Sciatic nerve (tissue), 2 donors: ENCODE measurements at regions not wholly inside any gene's neighbourhood (a gene's known extent, or its start where the extent isn't known, plus 50 kb on each side); places are given as distances from the start of the nearest gene placed in this dataset.
A peak's percentile ranks its signal among the peaks of the same experiment; 100 is the strongest.

Experiments used
- ATAC-seq: fragments of 200-7000 bp; cut with Tn5 transposase; one replicate; pipeline ENCODE4 v1.9.1; 2020; ENCODE audit warnings: mild to moderate bottlenecking, moderate library complexity
- DNase-seq: peaks from one replicate; pipeline ENCODE4 v3.0.0-alpha.2; 2020; ENCODE audit warnings: low spot score
- intact Hi-C: fragments of 100-400 bp; cut with DNase I; formaldehyde crosslinking; loops from one replicate; pipeline ENCODE4 v1.14.2; 2022
- donor health status: DM: no; HTN: no; CAD: no.
- donor health status: DM: no; HTN: no; CAD: no.

DNA sequence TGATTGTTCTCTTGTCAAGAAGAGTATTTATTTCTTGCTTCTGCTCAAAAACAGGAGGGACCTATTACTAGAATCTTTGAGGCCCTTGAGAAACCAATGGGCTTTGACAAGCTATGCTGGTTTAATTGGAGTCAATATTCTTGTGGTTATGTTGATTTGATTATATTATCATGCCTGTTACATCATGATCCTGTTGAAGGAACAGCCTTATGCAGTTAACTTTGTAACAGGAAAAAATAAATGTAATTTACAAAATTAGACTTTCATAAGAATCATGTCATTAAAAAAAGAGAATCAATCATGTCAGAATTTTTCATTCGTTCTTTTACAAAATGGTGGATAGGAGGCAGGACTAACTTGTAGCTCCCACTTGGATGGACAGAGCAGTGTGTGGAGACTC lies 386.1 kb upstream of the DDI1 start:
- DNase-seq (no peak), ATAC-seq (no peak)
- intact Hi-C loops, result no loop called here

DNA sequence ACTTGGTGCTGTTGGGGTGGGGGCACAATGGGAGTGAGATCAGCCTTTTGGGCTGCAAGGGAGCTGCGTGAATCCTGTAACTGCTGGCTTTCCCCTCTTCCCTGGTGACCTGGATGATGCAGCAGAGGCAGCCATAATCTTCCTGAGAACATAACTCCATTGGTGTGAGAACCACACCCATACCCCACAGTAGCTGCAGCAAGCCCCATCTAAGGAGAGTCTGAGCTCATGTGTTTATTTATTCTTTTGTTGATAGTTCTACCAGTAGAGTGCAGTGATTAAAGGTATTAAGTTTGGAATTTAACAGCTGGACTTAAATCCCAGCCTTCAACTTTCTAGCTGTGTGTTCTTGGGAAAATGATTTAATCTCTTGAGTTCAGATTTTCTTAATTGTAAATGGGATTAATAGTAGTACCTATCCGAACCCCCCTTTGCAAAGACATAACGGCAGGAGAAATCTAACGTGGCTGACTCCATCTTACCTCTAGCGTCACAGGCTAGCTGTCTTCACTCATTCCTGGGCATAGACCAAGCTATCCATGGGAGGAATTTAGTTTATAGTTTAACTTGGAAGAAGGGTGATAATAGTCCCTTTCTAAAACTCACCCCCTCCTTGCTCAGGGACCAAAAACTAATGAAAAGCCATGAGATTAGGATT lies 385.0 kb upstream of the DDI1 start:
- ATAC-seq (no peak), DNase-seq (no peak)
- intact Hi-C loops, result no loop called here

DNA sequence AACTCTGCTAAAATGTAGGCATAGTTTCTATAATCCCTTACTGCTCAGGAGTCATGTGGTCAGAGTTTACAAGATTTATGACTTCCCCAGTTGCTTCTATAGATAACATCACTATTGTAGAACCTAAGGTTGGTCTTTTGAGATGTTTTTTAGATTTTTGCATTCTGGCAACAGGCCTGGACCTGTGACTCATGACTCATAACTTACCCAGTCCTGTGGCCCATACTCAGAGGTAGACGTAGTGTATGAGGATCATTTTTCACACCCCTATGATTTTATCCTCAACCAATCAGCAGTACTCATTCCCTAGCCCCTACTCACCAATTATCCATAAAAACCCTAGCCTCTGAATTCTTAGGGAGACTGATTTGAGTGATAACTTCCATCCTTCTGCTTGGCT lies 384.4 kb upstream of the DDI1 start:
- DNase-seq, result no peak
- intact Hi-C loops, result no loop called here
- no peak for ATAC-seq

GRCh38 chr11:103656382-103656781 lies 380.1 kb upstream of the DDI1 start:
- no peak for DNase-seq
- intact Hi-C loops, result no loop called here
- ATAC-seq, result no peak

- no peak for DNase-seq
- intact Hi-C loops, result no loop called here
- no peak for ATAC-seq
Observed at GRCh38 chr11:103659206-103659618, 377.2 kb upstream of the DDI1 start.

DNA sequence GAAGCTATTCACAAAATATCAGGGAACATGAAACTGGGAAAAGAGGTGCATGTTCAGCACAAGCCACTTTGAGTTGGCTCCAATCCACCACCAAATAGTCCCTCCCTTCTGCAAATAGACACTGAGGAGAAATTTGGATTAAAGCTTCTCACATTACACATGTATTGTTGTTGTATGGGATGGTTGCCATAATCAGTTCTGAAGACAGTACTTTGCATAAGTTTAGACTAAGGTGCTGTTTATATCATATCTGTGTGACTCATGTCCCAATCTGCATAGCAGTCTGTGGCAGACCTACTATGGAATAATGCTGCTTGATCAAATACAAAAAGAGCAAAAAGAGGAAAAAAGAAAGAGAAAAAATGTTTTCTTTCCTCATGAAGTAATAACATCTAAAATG lies 376.7 kb upstream of the DDI1 start:
- ATAC-seq (no peak), DNase-seq (no peak)
- intact Hi-C loops, result no loop called here

GRCh38 chr11:103661185-103661584 lies 375.3 kb upstream of the DDI1 start:
- ATAC-seq (no peak), DNase-seq (no peak)
- intact Hi-C loops, result no loop called here

DNA sequence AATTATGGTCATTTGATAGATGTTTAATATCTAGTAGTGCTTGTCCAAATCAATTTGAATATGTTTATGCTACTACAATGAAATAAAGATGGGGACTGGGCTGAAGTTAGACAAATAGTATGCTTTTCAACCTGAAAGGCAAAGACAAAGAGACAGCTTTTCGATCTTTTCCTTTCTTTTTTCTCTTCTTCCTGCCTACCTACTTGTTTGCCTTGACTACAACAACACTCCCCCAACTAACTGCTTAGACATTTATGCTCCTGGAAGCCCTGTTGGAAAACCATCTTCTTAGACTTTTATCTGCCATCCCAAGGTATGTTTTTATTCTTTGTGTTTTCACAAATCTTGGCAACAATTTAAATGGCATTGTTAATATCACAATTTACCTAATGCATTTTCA lies 374.4 kb upstream of the DDI1 start:
- intact Hi-C loops, result no loop called here
- no peak for ATAC-seq
- no peak for DNase-seq

DNA sequence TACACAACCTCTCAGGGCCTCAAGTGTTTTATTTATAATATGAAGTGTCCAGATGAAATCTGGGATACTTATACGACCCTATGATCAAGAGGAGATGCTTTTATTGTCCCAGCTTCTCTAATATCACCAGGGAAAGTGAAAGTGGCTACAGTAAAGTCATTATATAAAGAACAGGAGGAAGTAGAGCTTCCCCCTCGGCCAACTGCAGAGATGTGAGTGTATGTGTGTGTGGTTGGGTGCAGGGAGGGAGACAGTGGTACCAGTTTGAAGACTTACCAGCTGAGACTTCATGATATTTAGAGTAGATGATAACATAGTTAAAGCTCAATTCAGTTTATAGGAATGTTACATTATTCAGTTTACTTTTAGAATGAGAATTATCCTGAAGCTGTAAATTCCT lies 373.6 kb upstream of the DDI1 start:
- DNase-seq, result no peak
- ATAC-seq, result no peak
- intact Hi-C loops, result no loop called here

DNA sequence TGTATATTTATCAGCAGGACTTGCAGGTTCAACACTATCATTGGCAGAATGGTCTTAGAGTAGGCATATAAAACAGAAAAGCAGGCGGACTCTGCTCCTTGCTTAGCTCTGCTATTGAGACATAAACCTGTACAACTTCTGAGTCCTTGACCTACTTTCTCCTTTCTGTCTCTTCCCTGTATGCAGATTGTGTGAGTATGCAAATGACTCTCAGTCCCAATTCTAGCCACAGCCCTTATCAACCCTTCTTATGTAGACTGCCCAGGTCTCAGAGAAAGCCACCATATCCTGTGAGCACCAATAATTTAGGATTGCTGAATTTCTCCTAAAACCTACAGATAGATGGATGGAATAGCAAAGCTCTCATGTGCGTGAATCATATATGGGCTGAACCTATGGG lies 367.6 kb upstream of the DDI1 start:
- no peak for DNase-seq
- intact Hi-C loops, result no loop called here
- ATAC-seq, result no peak

DNA sequence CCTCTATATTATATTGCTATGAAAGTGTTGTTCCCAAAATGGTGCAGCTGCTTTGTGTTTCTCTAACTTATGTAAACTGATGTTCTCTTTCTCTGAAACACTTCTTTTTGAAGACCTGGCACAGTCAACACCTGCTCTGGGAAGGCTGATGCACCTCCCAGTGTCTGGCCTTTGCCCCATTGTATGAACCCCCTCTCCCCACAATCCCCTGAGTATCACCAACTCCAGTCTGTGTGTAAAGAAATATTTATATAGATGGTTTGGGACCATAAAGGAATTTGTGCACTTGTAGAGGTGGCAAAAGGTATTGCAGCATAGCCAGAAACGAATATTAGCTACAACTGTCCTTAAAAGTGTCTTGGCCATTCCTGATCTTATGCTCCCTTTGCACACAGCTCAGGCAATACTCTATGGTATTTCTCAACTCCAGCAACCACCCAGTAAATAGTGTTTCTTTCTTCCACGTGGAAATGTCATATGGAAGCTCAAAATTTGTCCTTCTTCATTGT lies 365.2 kb upstream of the DDI1 start:
- ATAC-seq (no peak), DNase-seq (no peak)
- intact Hi-C loops, result no loop called here

DNA sequence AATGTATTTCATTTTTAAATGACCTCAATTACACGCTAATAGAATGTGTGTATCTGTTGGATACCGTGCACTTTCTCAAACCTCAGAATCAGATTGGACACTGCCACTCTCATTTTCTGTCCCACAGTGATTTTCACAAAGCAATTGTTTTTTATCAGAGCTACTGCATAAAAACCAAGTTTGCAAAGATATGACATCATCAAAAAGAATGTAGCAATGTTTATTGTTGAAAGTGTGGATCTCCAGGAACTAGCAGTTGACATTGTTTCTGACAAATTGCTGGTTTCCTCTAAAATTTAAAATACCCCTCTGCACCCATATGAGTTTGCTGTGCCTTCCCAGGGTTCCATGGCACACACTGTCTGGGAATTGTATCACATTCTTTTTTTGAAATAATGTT lies 362.7 kb upstream of the DDI1 start:
- ATAC-seq, result no peak
- intact Hi-C loops, result no loop called here
- no peak for DNase-seq

GRCh38 chr11:103676413-103676812 lies 360.0 kb upstream of the DDI1 start:
- intact Hi-C loops, result no loop called here
- ATAC-seq, result no peak

DNA sequence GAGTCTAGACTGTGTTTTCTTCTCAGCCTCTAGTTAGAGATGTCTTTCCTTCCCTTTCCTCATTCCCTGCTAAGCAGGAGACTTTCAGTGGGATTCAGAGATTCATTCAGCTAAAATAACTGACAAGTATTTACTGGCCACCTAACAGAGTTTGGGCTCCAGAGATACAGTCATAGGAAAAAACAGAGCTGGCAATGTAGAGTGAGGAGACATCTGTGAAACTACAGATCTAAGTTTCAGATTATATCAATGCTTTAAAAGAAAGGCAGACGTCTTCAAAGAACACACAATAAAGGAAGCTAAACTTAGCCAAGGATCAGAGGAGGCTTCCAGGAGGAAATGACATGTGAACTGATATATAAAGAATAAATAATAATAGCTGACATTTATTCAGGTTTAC lies 355.6 kb upstream of the DDI1 start:
- intact Hi-C loops, result no loop called here
- DNase-seq, result no peak
- no peak for ATAC-seq

More at GRCh38 chr11:103676413-103676812, 360.0 kb upstream of the DDI1 start:
- DNase-seq, result no peak

- intact Hi-C loops, result no loop called here
- peak; percentile 8 for ATAC-seq
- DNase-seq, result no peak
Observed at GRCh38 chr11:103681855-103682254, 354.6 kb upstream of the DDI1 start.

DNA sequence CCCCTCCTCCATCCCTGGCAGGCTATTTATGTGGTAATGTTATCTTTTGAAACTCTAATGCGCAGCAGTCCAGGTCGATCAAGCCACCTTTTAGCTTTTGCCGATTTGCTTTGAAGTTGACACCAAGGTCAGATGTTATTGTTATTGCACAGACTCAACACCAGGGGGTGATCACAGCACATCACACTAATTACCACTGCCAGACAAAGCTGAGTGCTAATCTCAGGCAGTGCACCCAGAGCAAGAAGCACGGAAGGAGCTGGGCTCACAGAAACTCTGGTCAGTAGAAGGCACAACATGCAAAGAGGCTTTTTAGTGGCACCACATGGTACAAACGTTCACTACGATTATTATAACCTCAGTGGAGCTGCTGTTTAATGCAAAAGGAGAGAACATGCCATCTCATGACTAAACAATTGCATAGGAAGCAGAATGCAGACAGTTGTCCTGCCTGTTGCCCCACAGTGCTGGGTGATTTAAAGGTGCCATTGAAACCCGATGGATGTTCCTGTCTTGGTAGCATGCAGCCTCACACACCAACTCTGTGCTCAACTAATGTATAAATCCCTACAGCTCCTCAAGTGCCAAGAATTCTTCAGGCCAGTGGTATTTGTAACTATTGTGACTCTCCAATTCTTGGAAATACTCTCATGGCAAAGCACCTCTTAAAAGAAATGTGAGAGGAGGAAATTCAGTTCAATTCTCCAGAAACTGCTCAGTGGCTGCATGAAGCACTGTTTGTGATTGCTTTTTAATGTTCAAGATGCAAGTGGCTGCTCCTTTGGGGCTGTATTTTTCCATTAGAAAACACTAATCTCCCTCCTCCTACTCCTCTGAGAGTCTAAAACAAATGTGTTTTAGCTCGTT lies 353.9 kb upstream of the DDI1 start:
- ATAC-seq (peak; percentile 97), DNase-seq (peak; percentile 71)
- intact Hi-C loops, result no loop called here

GRCh38 chr11:103683576-103683975 lies 352.9 kb upstream of the DDI1 start:
- DNase-seq (no peak), ATAC-seq (no peak)
- intact Hi-C loops, result no loop called here

- intact Hi-C loops, result no loop called here
- ATAC-seq (no peak), DNase-seq (no peak)
Observed at GRCh38 chr11:103688924-103689323, 347.5 kb upstream of the DDI1 start.

- intact Hi-C loops, result no loop called here
- ATAC-seq, result no peak
- no peak for DNase-seq
Observed at GRCh38 chr11:103690356-103690755, 346.1 kb upstream of the DDI1 start.

GRCh38 chr11:103696123-103696522 lies 340.3 kb upstream of the DDI1 start:
- ATAC-seq (no peak), DNase-seq (no peak)
- intact Hi-C loops, result no loop called here

GRCh38 chr11:103699216-103699615 lies 337.2 kb upstream of the DDI1 start:
- ATAC-seq, result no peak
- intact Hi-C loops, result no loop called here
- no peak for DNase-seq
